Choroid plexus epithelial cell (primary cell): ENCODE measurements at regions not wholly inside any gene's neighbourhood (a gene's known extent, or its start where the extent isn't known, plus 50 kb on each side); places are given as distances from the start of the nearest gene placed in this dataset.
A peak's percentile ranks its signal among the peaks of the same experiment; 100 is the strongest.

ENCODE experiments used
- DNase-seq: peaks from one replicate; pipeline ENCODE4 v3.0.0-alpha.2; 2010; ENCODE audit warnings: low read depth
- H3K4me3 ChIP-seq: 2 replicates; pipeline ENCODE4 v1.5.1; 2011; ENCODE audit warnings: low read depth, mild to moderate bottlenecking, control low read depth, low read length, moderate library complexity
- TF ChIP-seq, protein P1 (sequence below): conservative IDR thresholded peaks from 2 replicates; pipeline ENCODE4 v1.5.1; 2011; ENCODE audit warnings: low read depth, mild to moderate bottlenecking, control low read depth, inconsistent platforms, low read length, moderate library complexity

DNA sequence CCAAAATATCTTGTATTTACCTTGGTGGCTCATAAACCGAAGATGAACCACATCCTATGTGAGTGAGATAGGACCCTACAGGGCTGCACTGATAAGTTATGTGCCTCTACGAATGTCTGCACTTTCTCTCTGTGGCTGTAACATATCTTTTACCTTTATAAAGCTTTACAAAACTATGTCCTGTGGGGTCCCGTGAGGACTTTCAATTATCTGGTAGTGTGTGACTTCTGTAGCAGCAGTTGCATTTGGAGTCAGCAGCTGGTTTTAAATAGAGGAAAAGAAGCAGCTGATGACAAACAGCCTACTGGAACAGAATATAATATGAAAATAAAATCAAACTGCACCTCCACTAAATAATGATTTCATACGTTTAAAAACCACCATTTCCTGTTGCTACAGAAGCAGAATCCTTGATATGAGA is 222.4 kb upstream of the GNAI1 start:
- no peak for DNase-seq
- no peak overlapping the region for H3K4me3 ChIP-seq
- TF ChIP-seq, protein P1, sequence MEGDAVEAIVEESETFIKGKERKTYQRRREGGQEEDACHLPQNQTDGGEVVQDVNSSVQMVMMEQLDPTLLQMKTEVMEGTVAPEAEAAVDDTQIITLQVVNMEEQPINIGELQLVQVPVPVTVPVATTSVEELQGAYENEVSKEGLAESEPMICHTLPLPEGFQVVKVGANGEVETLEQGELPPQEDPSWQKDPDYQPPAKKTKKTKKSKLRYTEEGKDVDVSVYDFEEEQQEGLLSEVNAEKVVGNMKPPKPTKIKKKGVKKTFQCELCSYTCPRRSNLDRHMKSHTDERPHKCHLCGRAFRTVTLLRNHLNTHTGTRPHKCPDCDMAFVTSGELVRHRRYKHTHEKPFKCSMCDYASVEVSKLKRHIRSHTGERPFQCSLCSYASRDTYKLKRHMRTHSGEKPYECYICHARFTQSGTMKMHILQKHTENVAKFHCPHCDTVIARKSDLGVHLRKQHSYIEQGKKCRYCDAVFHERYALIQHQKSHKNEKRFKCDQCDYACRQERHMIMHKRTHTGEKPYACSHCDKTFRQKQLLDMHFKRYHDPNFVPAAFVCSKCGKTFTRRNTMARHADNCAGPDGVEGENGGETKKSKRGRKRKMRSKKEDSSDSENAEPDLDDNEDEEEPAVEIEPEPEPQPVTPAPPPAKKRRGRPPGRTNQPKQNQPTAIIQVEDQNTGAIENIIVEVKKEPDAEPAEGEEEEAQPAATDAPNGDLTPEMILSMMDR, result no peak

GRCh38 chr7:79911420-79911819 is 223.2 kb upstream of the GNAI1 start:
- no peak overlapping the region for H3K4me3 ChIP-seq
- TF ChIP-seq, protein P1, result no peak
- DNase-seq, result no peak

GRCh38 chr7:79909176-79909575 is 225.5 kb upstream of the GNAI1 start:
- TF ChIP-seq, protein P1, result no peak
- no peak overlapping the region for H3K4me3 ChIP-seq
- no peak for DNase-seq

DNA sequence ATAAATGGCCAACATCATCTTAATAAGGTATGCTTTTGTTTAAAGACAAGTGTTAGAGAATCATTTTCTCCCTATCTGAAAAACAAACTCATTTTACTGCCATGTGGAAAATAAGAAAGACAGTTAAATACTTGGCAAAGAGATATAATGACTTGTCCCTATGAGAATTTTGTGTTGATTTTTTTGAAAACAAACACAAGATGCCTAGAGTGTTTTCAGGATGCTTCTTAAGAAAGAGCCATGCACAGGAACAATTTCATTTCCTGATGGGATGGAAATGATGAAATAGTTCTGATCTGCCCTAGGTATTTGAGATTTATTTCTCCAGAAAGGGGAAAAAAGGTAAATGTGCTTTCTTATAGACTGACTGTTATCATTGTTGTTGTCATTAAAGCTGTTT is 237.5 kb upstream of the GNAI1 start:
- no peak overlapping the region for H3K4me3 ChIP-seq
- TF ChIP-seq, protein P1, result no peak
- DNase-seq, result no peak

GRCh38 chr7:79893991-79894390 is 240.6 kb upstream of the GNAI1 start:
- DNase-seq, result peak; percentile 69
- TF ChIP-seq, protein P1, result no peak
- H3K4me3 ChIP-seq, result no peak overlapping the region

DNA sequence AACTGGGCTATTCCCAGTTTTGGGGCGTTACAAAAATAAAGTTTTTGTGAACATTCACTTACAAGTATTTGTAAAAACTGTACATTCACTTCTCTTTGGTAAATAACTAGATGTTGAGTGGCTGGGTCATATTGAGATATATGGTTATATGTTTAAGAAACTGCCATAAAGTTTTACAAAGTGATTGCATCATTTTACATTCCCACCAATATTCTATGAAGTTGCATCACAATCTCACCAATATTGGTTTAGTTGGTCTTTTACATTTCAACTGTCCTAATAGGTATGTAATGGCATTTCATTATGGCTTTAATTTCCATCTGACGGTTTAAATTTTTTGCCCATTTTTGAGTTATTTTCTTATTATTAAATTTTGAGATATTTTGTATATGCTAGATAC is 251.7 kb upstream of the GNAI1 start:
- TF ChIP-seq, protein P1, result no peak

GRCh38 chr7:79880312-79880711 is 254.3 kb upstream of the GNAI1 start:
- no peak overlapping the region for H3K4me3 ChIP-seq
- no peak for DNase-seq
- TF ChIP-seq, protein P1, result no peak

More for the DNA sequence above, 251.7 kb upstream of the GNAI1 start:
- no peak for DNase-seq
- H3K4me3 ChIP-seq, result no peak overlapping the region
